Heart right ventricle (tissue), 16 donors: ENCODE measurements at regions not wholly inside any gene's neighbourhood (a gene's known extent, or its start where the extent isn't known, plus 50 kb on each side); places are given as distances from the start of the nearest gene placed in this dataset.

Source experiments
- ATAC-seq, 8 donors: fragments of 200-7000 bp; cut with Tn5 transposase; one replicate each; pipeline ENCODE4 v1.9.1; 2020; ENCODE audit warnings: mild to moderate bottlenecking in 8 of 8, moderate library complexity in 8 of 8, moderate number of reproducible peaks in 1 of 8
- DNase-seq, 2 donors: peaks; one replicate each; pipeline ENCODE4 v3.0.0-alpha.2; 2020
- H3K27ac ChIP-seq, 10 donors: fragments of 200-600 bp; sonication (generic) in 2 of 10; one replicate each; pipeline versions ENCODE4 v1.5.0 to v1.8.0; 2020 to 2022; ENCODE audit warnings: mild to moderate bottlenecking in 3 of 10
- H3K27me3 ChIP-seq, 7 donors: fragments of 200-600 bp; one replicate each; pipeline ENCODE4 v1.8.0; 2021 to 2022; ENCODE audit warnings: mild to moderate bottlenecking in 2 of 7
- H3K36me3 ChIP-seq, 9 donors: fragments of 200-600 bp; sonication (generic) in 1 of 9; one replicate each; pipeline versions ENCODE4 v1.5.0 to v1.8.0; 2020 to 2022; ENCODE audit warnings: mild to moderate bottlenecking in 2 of 9
- H3K4me1 ChIP-seq, 9 donors: fragments of 200-600 bp; sonication (generic) in 1 of 9; one replicate each; pipeline versions ENCODE4 v1.5.0 to v1.8.0; 2020 to 2022; ENCODE audit warnings: mild to moderate bottlenecking in 4 of 9
- H3K4me3 ChIP-seq, 10 donors: fragments of 200-600 bp; sonication (generic) in 2 of 10; one replicate each; pipeline versions ENCODE4 v1.5.0 to v1.8.0; 2020 to 2022; ENCODE audit warnings: mild to moderate bottlenecking in 7 of 10, moderate library complexity in 2 of 10
- H3K9me3 ChIP-seq, 11 donors: fragments of 200-600 bp in 10 of 11; sonication (generic) in 2 of 11; one replicate each; pipeline versions ENCODE4 v1.5.0 to v1.8.0; 2013 to 2022; ENCODE audit warnings: mild to moderate bottlenecking in 2 of 11, control low read depth in 1 of 11, moderate library complexity in 1 of 11
- WGBS, 2 donors: extraction: QIAGEN DNeasy Blood & Tissue Kit; methylation state at CpG; one replicate each; pipeline ENCODE4 v1.1.7; 2013; ENCODE audit warnings: inconsistent platforms in 1 of 2; 5-methylcytosine and 5-hydroxymethylcytosine counted together
- intact Hi-C, 10 donors: fragments of 100-400 bp; cut with DNase I; formaldehyde crosslinking; loops; one replicate each; pipeline versions ENCODE4 v1.11.1 to v1.14.2; 2022
- TF ChIP-seq, protein P1 (sequence below), 9 donors: fragments of 200-600 bp; sonication (generic) in 2 of 9; IDR thresholded peaks; one replicate each; pipeline versions ENCODE4 v1.5.0 to v1.8.0; 2021 to 2022; ENCODE audit warnings: antibody characterized with exemption in 9 of 9, mild to moderate bottlenecking in 5 of 9, moderate library complexity in 1 of 9
- donor health status: Arrhythmogenic right ventricular cardiomyopathy.
- donor health status: ischemic (EF 13 %, LVEDD 7.1; RV severe dilation, severe dysfunction).
- donor health status: healthy with polysubstance abuse.
- donor health status: DM: no; HTN: yes; CAD: no.
- donor health status: DM: no; HTN: no; CAD: no.
- donor health status: ischemic (EF 25% LVEDD 6.9; RV normal size, moderate dysfunction).
- donor health status: ischemic (EF 25% LVEDD 5.7; RV mildly dilated, moderate dysfunction).
- donor health status: healthy.
- donor health status: DM: yes; HTN: yes; CAD: no.
- donor health status: Ischemic cardiomyopathy.
- donor health status: ischemic (EF 35%, LVEDD 5.7; RV mildly dilated, moderate dysfunction).
- donor health status: nonischemic (EF 11% LVEDD 7.7; RV severe dilation, severe dysfunction).
- donor health status: DM: yes; HTN: yes; CAD: no.
- donor health status: PGD.
- donor health status: ischemic (EF 29% LVEDD 5.4; RV normal size, mild dysfunction).
- donor health status: nonischemic (EF 23%, LVEDD 6.1; RV moderate dilation, normal function).

GRCh38 chr12:94790825-94791224, 140.5 kb upstream of the TMCC3 start:
- ATAC-seq = no peak
- 71 to 74% methylated on average over 3 of the region's 3 CpGs for WGBS, 2 donors
- no peaks in the 10 kb centered on the region for H3K9me3 ChIP-seq
- no peaks in the 10 kb centered on the region for H3K36me3 ChIP-seq
- H3K4me1 ChIP-seq = peaks cover 0 to 11% (median 0%) of the 10 kb centered on the region in 9 donors
- no peak for DNase-seq
- H3K27me3 ChIP-seq = no peaks in the 10 kb centered on the region
- intact Hi-C loops = no loop called here
- H3K4me3 ChIP-seq = no peak overlapping the region
- TF ChIP-seq, protein P1, sequence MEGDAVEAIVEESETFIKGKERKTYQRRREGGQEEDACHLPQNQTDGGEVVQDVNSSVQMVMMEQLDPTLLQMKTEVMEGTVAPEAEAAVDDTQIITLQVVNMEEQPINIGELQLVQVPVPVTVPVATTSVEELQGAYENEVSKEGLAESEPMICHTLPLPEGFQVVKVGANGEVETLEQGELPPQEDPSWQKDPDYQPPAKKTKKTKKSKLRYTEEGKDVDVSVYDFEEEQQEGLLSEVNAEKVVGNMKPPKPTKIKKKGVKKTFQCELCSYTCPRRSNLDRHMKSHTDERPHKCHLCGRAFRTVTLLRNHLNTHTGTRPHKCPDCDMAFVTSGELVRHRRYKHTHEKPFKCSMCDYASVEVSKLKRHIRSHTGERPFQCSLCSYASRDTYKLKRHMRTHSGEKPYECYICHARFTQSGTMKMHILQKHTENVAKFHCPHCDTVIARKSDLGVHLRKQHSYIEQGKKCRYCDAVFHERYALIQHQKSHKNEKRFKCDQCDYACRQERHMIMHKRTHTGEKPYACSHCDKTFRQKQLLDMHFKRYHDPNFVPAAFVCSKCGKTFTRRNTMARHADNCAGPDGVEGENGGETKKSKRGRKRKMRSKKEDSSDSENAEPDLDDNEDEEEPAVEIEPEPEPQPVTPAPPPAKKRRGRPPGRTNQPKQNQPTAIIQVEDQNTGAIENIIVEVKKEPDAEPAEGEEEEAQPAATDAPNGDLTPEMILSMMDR (IDR thresholded peaks at IDR 0.05) = no peak
- H3K27ac ChIP-seq = no peak overlapping the region

DNA sequence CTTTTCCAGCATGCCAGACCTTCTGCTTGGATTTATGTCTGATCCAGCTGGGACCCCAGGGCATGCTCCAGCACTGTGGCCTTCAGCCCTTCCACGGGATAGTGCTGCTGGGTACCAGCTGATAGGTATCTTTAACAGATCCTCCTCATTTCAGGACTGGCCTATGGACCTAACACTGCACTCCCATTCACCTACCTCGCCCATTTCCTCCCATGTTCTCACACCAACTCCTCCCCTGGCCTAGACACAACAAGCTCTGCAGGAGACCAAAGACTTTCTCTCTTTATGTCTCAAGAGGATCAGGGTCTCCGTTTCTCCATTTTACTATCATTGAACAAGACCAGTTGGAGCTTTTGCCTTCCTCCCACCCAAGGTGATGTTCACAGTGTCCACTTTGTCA, 140.0 kb upstream of the TMCC3 start:
- TF ChIP-seq, protein P1 (IDR thresholded peaks at IDR 0.05) = no peak
- WGBS, 2 donors = 70 to 74% methylated on average over 3 of the region's 3 CpGs
- no peak for DNase-seq

GRCh38 chr12:94789510-94790225, 139.3 kb upstream of the TMCC3 start:
- ATAC-seq = no peak
- intact Hi-C loops = no loop called here
- TF ChIP-seq, protein P1 (IDR thresholded peaks at IDR 0.05) = no peak

More for the DNA sequence above, 140.0 kb upstream of the TMCC3 start:
- no peaks in the 10 kb centered on the region for H3K27me3 ChIP-seq
- peaks cover 0 to 11% (median 0%) of the 10 kb centered on the region in 9 donors for H3K4me1 ChIP-seq
- ATAC-seq = no peak
- no peak overlapping the region for H3K4me3 ChIP-seq
- no peak overlapping the region for H3K27ac ChIP-seq
- intact Hi-C loops = no loop called here
- no peaks in the 10 kb centered on the region for H3K9me3 ChIP-seq
- no peaks in the 10 kb centered on the region for H3K36me3 ChIP-seq

GRCh38 chr12:94788298-94788697, 137.9 kb upstream of the TMCC3 start:
- DNase-seq (no peak), ATAC-seq (no peak)
- H3K36me3 ChIP-seq = no peaks in the 10 kb centered on the region
- H3K4me1 ChIP-seq = peaks cover 0 to 11% (median 0%) of the 10 kb centered on the region in 9 donors
- intact Hi-C loops = no loop called here
- no peak overlapping the region for H3K4me3 ChIP-seq
- no peak overlapping the region for H3K27ac ChIP-seq
- no peaks in the 10 kb centered on the region for H3K27me3 ChIP-seq
- no peaks in the 10 kb centered on the region for H3K9me3 ChIP-seq
- TF ChIP-seq, protein P1 (IDR thresholded peaks at IDR 0.05) = no peak
- 68 to 72% methylated on average over 2 of the region's 2 CpGs for WGBS, 2 donors

More at GRCh38 chr12:94789510-94790225, 139.3 kb upstream of the TMCC3 start:
- no peak for DNase-seq
- Histone ChIP-seq H3K4me3 (no peak overlapping the region), H3K4me1 (peaks cover 0 to 11% (median 0%) of the 10 kb centered on the region in 9 donors), H3K36me3 (no peaks in the 10 kb centered on the region), H3K27me3 (no peaks in the 10 kb centered on the region), H3K9me3 (no peaks in the 10 kb centered on the region), H3K27ac (no peak overlapping the region)
- WGBS, 2 donors = 59 to 63% methylated on average over 3 of the region's 3 CpGs
